ENCODE measurements at regions not wholly inside any gene's neighbourhood (a gene's known extent, or its start where the extent isn't known, plus 50 kb on each side); places are given as distances from the start of the nearest gene placed in this dataset.

- Histone ChIP-seq H3K23ac (ENCODE audit: low read depth, low read length, poor library complexity) (no peak overlapping the region), H3K4me2 (ENCODE audit: insufficient read depth, low read length, poor library complexity, severe bottlenecking) (no peak overlapping the region), H2BK5ac (ENCODE audit: low read length) (no peak overlapping the region), H2BK12ac (ENCODE audit: low read length) (no peak overlapping the region), H3K4ac (ENCODE audit: low read length) (no peak overlapping the region), H4K91ac (ENCODE audit: low read depth, low read length, poor library complexity) (no peak overlapping the region), H3K9ac (ENCODE audit: low read depth, low read length, poor library complexity) (no peak overlapping the region), H3K18ac (ENCODE audit: low read length) (no peak overlapping the region), H2BK15ac (ENCODE audit: low read length) (no peak overlapping the region), H2AFZ (ENCODE audit: low read length) (no peak overlapping the region), H3K36me3 (replicated peaks in 1 of 2; ENCODE audit: control insufficient read depth in 2 of 2, insufficient read depth in 2 of 2, low read length in 2 of 2) (no peaks in the 10 kb centered on the region), H3K9me3 (replicated peaks in 1 of 2; ENCODE audit: control insufficient read depth in 2 of 2, insufficient read depth in 1 of 2, low read depth in 1 of 2, low read length in 2 of 2) (peaks cover 0 to 2% of the 10 kb centered on the region in 2 donors), H3K4me3 (ENCODE audit: low read length in 2 of 2) (no peak overlapping the region), H3K27ac (replicated peaks; ENCODE audit: low read length) (no peak overlapping the region), H2AK5ac (ENCODE audit: low read depth, low read length) (no peak overlapping the region), H3K14ac (ENCODE audit: low read length) (no peak overlapping the region), H3K79me1 (ENCODE audit: low read depth, low read length) (peaks cover 3% of the 10 kb centered on the region), H3K27me3 (ENCODE audit: control insufficient read depth in 3 of 3, insufficient read depth in 3 of 3, low read depth in 1 of 3, low read length in 3 of 3) (no peaks in the 10 kb centered on the region), H2BK120ac (ENCODE audit: low read depth, low read length) (no peak overlapping the region), H3K4me1 (ENCODE audit: control insufficient read depth in 2 of 2, insufficient read depth in 1 of 2, low read depth in 1 of 2, low read length in 2 of 2) (no peaks in the 10 kb centered on the region), H4K8ac (ENCODE audit: low read depth, low read length) (no peak overlapping the region)
- no peak for DNase-seq (ENCODE audit: low spot score)
- WGBS, 2 donors (ENCODE audit: extremely low coverage in 2 of 2, insufficient read length in 2 of 2, insufficient replicate concordance in 1 of 2): no CpG with 5 or more reads among the region's 4 CpGs
Measured at GRCh38 chr21:20511216-20511880, 486.9 kb upstream of the NCAM2 start.

GRCh38 chr21:20515446-20515845 lies 482.8 kb upstream of the NCAM2 start:
- Histone ChIP-seq H3K27me3 (ENCODE audit: control insufficient read depth in 3 of 3, insufficient read depth in 3 of 3, low read depth in 1 of 3, low read length in 3 of 3) (no peaks in the 10 kb centered on the region), H3K9me3 (replicated peaks in 1 of 2; ENCODE audit: control insufficient read depth in 2 of 2, insufficient read depth in 1 of 2, low read depth in 1 of 2, low read length in 2 of 2) (peaks cover 0 to 2% of the 10 kb centered on the region in 2 donors), H4K91ac (ENCODE audit: low read depth, low read length, poor library complexity) (no peak overlapping the region), H3K4me3 (ENCODE audit: low read length in 2 of 2) (no peak overlapping the region), H2BK5ac (ENCODE audit: low read length) (no peak overlapping the region), H2BK120ac (ENCODE audit: low read depth, low read length) (no peak overlapping the region), H4K8ac (ENCODE audit: low read depth, low read length) (no peak overlapping the region), H3K27ac (replicated peaks; ENCODE audit: low read length) (no peak overlapping the region), H3K79me1 (ENCODE audit: low read depth, low read length) (no peaks in the 10 kb centered on the region), H3K14ac (ENCODE audit: low read length) (no peak overlapping the region), H3K18ac (ENCODE audit: low read length) (no peak overlapping the region), H3K4me1 (ENCODE audit: control insufficient read depth in 2 of 2, insufficient read depth in 1 of 2, low read depth in 1 of 2, low read length in 2 of 2) (no peaks in the 10 kb centered on the region), H2AFZ (ENCODE audit: low read length) (no peak overlapping the region), H3K4ac (ENCODE audit: low read length) (no peak overlapping the region), H3K23ac (ENCODE audit: low read depth, low read length, poor library complexity) (no peak overlapping the region), H3K9ac (ENCODE audit: low read depth, low read length, poor library complexity) (no peak overlapping the region), H3K36me3 (replicated peaks in 1 of 2; ENCODE audit: control insufficient read depth in 2 of 2, insufficient read depth in 2 of 2, low read length in 2 of 2) (no peaks in the 10 kb centered on the region), H2AK5ac (ENCODE audit: low read depth, low read length) (no peak overlapping the region), H2BK12ac (ENCODE audit: low read length) (no peak overlapping the region), H3K4me2 (ENCODE audit: insufficient read depth, low read length, poor library complexity, severe bottlenecking) (no peak overlapping the region), H2BK15ac (ENCODE audit: low read length) (no peak overlapping the region)
- no CpG with 5 or more reads among the region's 3 CpGs for whole genome bisulfite sequencing, 2 donors (ENCODE audit: extremely low coverage in 2 of 2, insufficient read length in 2 of 2, insufficient replicate concordance in 1 of 2)
- no peak for DNase-seq (ENCODE audit: low spot score)

GRCh38 chr21:20519076-20519475 lies 479.1 kb upstream of the NCAM2 start:
- Histone ChIP-seq H3K9ac (ENCODE audit: low read depth, low read length, poor library complexity) (no peak overlapping the region), H2BK15ac (ENCODE audit: low read length) (no peak overlapping the region), H3K9me3 (replicated peaks in 1 of 2; ENCODE audit: control insufficient read depth in 2 of 2, insufficient read depth in 1 of 2, low read depth in 1 of 2, low read length in 2 of 2) (no peaks in the 10 kb centered on the region), H3K4me3 (ENCODE audit: low read length in 2 of 2) (no peak overlapping the region), H3K79me1 (ENCODE audit: low read depth, low read length) (no peaks in the 10 kb centered on the region), H3K14ac (ENCODE audit: low read length) (no peak overlapping the region), H4K91ac (ENCODE audit: low read depth, low read length, poor library complexity) (no peak overlapping the region), H4K8ac (ENCODE audit: low read depth, low read length) (no peak overlapping the region), H3K4me2 (ENCODE audit: insufficient read depth, low read length, poor library complexity, severe bottlenecking) (no peak overlapping the region), H2AFZ (ENCODE audit: low read length) (no peak overlapping the region), H3K4me1 (ENCODE audit: control insufficient read depth in 2 of 2, insufficient read depth in 1 of 2, low read depth in 1 of 2, low read length in 2 of 2) (no peaks in the 10 kb centered on the region), H3K36me3 (replicated peaks in 1 of 2; ENCODE audit: control insufficient read depth in 2 of 2, insufficient read depth in 2 of 2, low read length in 2 of 2) (no peaks in the 10 kb centered on the region), H3K27me3 (ENCODE audit: control insufficient read depth in 3 of 3, insufficient read depth in 3 of 3, low read depth in 1 of 3, low read length in 3 of 3) (no peaks in the 10 kb centered on the region), H3K4ac (ENCODE audit: low read length) (no peak overlapping the region), H2BK5ac (ENCODE audit: low read length) (no peak overlapping the region), H3K18ac (ENCODE audit: low read length) (no peak overlapping the region), H2BK12ac (ENCODE audit: low read length) (no peak overlapping the region), H2AK5ac (ENCODE audit: low read depth, low read length) (no peak overlapping the region), H3K27ac (replicated peaks; ENCODE audit: low read length) (no peak overlapping the region), H2BK120ac (ENCODE audit: low read depth, low read length) (no peak overlapping the region), H3K23ac (ENCODE audit: low read depth, low read length, poor library complexity) (no peak overlapping the region)
- DNase-seq (ENCODE audit: low spot score): no peak
- no CpG with 5 or more reads among the region's 3 CpGs for WGBS, 2 donors (ENCODE audit: extremely low coverage in 2 of 2, insufficient read length in 2 of 2, insufficient replicate concordance in 1 of 2)

GRCh38 chr21:20522611-20523010 lies 475.6 kb upstream of the NCAM2 start:
- Histone ChIP-seq H3K4me3 (ENCODE audit: low read length in 2 of 2) (no peak overlapping the region), H4K8ac (ENCODE audit: low read depth, low read length) (no peak overlapping the region), H3K27ac (replicated peaks; ENCODE audit: low read length) (no peak overlapping the region)

More at GRCh38 chr21:20522611-20523010, 475.6 kb upstream of the NCAM2 start:
- H2AFZ ChIP-seq (ENCODE audit: low read length): no peak overlapping the region
- WGBS, 2 donors (ENCODE audit: extremely low coverage in 2 of 2, insufficient read length in 2 of 2, insufficient replicate concordance in 1 of 2): no CpG with 5 or more reads among the region's 1 CpG
- H3K27me3 ChIP-seq (ENCODE audit: control insufficient read depth in 3 of 3, insufficient read depth in 3 of 3, low read depth in 1 of 3, low read length in 3 of 3): no peaks in the 10 kb centered on the region
- H3K4me1 ChIP-seq (ENCODE audit: control insufficient read depth in 2 of 2, insufficient read depth in 1 of 2, low read depth in 1 of 2, low read length in 2 of 2): no peaks in the 10 kb centered on the region
- H3K18ac ChIP-seq (ENCODE audit: low read length): no peak overlapping the region
- no peak overlapping the region for H3K4ac ChIP-seq (ENCODE audit: low read length)
- H3K9me3 ChIP-seq (replicated peaks in 1 of 2; ENCODE audit: control insufficient read depth in 2 of 2, insufficient read depth in 1 of 2, low read depth in 1 of 2, low read length in 2 of 2): no peaks in the 10 kb centered on the region
- no peak overlapping the region for H3K23ac ChIP-seq (ENCODE audit: low read depth, low read length, poor library complexity)
- no peak overlapping the region for H2BK120ac ChIP-seq (ENCODE audit: low read depth, low read length)
- no peak overlapping the region for H3K4me2 ChIP-seq (ENCODE audit: insufficient read depth, low read length, poor library complexity, severe bottlenecking)
- no peak overlapping the region for H2BK5ac ChIP-seq (ENCODE audit: low read length)
- H2BK15ac ChIP-seq (ENCODE audit: low read length): no peak overlapping the region
- no peak overlapping the region for H2BK12ac ChIP-seq (ENCODE audit: low read length)
- H3K79me1 ChIP-seq (ENCODE audit: low read depth, low read length): no peaks in the 10 kb centered on the region
- no peak overlapping the region for H3K14ac ChIP-seq (ENCODE audit: low read length)
- H2AK5ac ChIP-seq (ENCODE audit: low read depth, low read length): no peak overlapping the region
- H3K36me3 ChIP-seq (replicated peaks in 1 of 2; ENCODE audit: control insufficient read depth in 2 of 2, insufficient read depth in 2 of 2, low read length in 2 of 2): no peaks in the 10 kb centered on the region
- H4K91ac ChIP-seq (ENCODE audit: low read depth, low read length, poor library complexity): no peak overlapping the region
- DNase-seq (ENCODE audit: low spot score): no peak
- H3K9ac ChIP-seq (ENCODE audit: low read depth, low read length, poor library complexity): no peak overlapping the region

Data from neuronal stem cell (in vitro differentiated cells).